Brain microvascular endothelial cell (primary cell): ENCODE measurements at regions not wholly inside any gene's neighbourhood (a gene's known extent, or its start where the extent isn't known, plus 50 kb on each side); places are given as distances from the start of the nearest gene placed in this dataset.

Source experiments
- DNase-seq: peaks from one replicate; pipeline ENCODE4 v3.0.0-alpha.2; 2020
- H3K27ac ChIP-seq: fragments of 250-450 bp; sonication (Bioruptor Pico); 2 replicates; pipeline ENCODE4 v1.5.1; 2020; ENCODE audit warnings: mild to moderate bottlenecking, moderate library complexity
- H3K27me3 ChIP-seq: fragments of 250-450 bp; sonication (Bioruptor Pico); replicated peaks from 2 replicates; pipeline ENCODE4 v1.5.1; 2020; ENCODE audit warnings: mild to moderate bottlenecking
- H3K36me3 ChIP-seq: fragments of 250-450 bp; sonication (Bioruptor Pico); replicated peaks from 2 replicates; pipeline ENCODE4 v1.5.1; 2020; ENCODE audit warnings: mild to moderate bottlenecking
- H3K4me3 ChIP-seq: 2 replicates; pipeline ENCODE4 v1.5.1; 2011; ENCODE audit warnings: low read depth, mild to moderate bottlenecking, control low read depth, low read length, moderate library complexity
- CTCF ChIP-seq: IDR thresholded peaks from 2 replicates; pipeline ENCODE4 v1.5.1; 2011; ENCODE audit warnings: low read depth, mild to moderate bottlenecking, moderate library complexity, low read length, control low read depth, inconsistent platforms; ENCODE audit errors: missing control alignments
- in situ Hi-C: cut with HindIII; loops from 2 replicates; pipeline ENCODE4 v1.10.0; 2017; ENCODE audit warnings: low sequenced_read_pairs, low pct_ligation_motif_present

GRCh38 chr10:36048780-36049179 lies 406.7 kb upstream of the FZD8 start:
- no peak overlapping the region for H3K27ac ChIP-seq
- H3K36me3 ChIP-seq: no peaks in the 10 kb centered on the region
- H3K4me3 ChIP-seq: no peak overlapping the region
- no peak for TF ChIP-seq CTCF
- no peak for DNase-seq
- in situ Hi-C loops: no loop called here
- no peaks in the 10 kb centered on the region for H3K27me3 ChIP-seq

- Histone ChIP-seq H3K27me3 (no peaks in the 10 kb centered on the region), H3K27ac (no peak overlapping the region), H3K36me3 (no peaks in the 10 kb centered on the region), H3K4me3 (no peak overlapping the region)
- no peak for DNase-seq
- TF ChIP-seq CTCF: no peak
- in situ Hi-C loops: no loop called here
Observed at GRCh38 chr10:36048236-36048635, 406.1 kb upstream of the FZD8 start.

GRCh38 chr10:36042135-36042534 lies 400.0 kb upstream of the FZD8 start:
- DNase-seq: no peak
- Histone ChIP-seq H3K36me3 (no peaks in the 10 kb centered on the region), H3K4me3 (no peak overlapping the region), H3K27ac (no peak overlapping the region), H3K27me3 (no peaks in the 10 kb centered on the region)
- in situ Hi-C loops: no loop called here
- TF ChIP-seq CTCF: no peak

GRCh38 chr10:36038316-36038955 lies 396.3 kb upstream of the FZD8 start:
- Histone ChIP-seq H3K36me3 (no peaks in the 10 kb centered on the region), H3K4me3 (no peak overlapping the region), H3K27me3 (no peaks in the 10 kb centered on the region), H3K27ac (no peak overlapping the region)
- no peak for DNase-seq
- in situ Hi-C loops: no loop called here
- no peak for TF ChIP-seq CTCF

- Histone ChIP-seq H3K36me3 (no peaks in the 10 kb centered on the region), H3K4me3 (no peak overlapping the region), H3K27ac (no peak overlapping the region), H3K27me3 (no peaks in the 10 kb centered on the region)
- DNase-seq: no peak
- TF ChIP-seq CTCF: no peak
- in situ Hi-C loops: no loop called here
Observed at GRCh38 chr10:36036137-36036536, 394.0 kb upstream of the FZD8 start.

- no peak for TF ChIP-seq CTCF
- in situ Hi-C loops: no loop called here
- H3K36me3 ChIP-seq: no peaks in the 10 kb centered on the region
- DNase-seq: no peak
- no peak overlapping the region for H3K27ac ChIP-seq
- H3K4me3 ChIP-seq: no peak overlapping the region
- H3K27me3 ChIP-seq: no peaks in the 10 kb centered on the region
Observed at GRCh38 chr10:36033808-36034207, 391.7 kb upstream of the FZD8 start.
